ENCODE measurements at regions not wholly inside any gene's neighbourhood (a gene's known extent, or its start where the extent isn't known, plus 50 kb on each side); places are given as distances from the start of the nearest gene placed in this dataset.

DNA sequence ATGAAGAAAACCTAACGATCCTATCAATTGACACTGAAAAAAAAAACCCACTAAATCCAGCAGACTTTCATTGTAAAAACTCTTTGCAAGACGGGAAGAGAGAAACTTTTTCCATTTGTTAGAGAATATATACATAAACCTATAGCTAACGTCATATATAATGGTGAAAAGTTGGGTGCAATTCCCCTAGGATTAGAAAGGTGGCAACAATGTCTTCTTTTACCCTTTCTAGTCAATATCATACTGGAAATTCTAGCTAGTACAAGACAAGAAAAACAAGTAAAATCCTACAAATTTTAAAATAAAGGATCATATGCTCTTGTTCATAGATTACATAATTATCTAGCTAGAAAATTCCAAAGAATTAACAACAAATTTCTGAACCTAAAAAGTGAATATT, 1596.5 kb upstream of the LRRTM1 start:
- no peak for ATAC-seq
- no peaks in the 10 kb centered on the region for H3K27me3 ChIP-seq (ENCODE audit: control insufficient read depth, insufficient read depth)
- intact Hi-C loops (cut with DNase I), result no loop called here
- no peaks in the 10 kb centered on the region for H3K9me3 ChIP-seq (ENCODE audit: control insufficient read depth, low read length)
- DNase-seq, result no peak
- H3K4me3 ChIP-seq (ENCODE audit: low read length), result no peak overlapping the region
- H3K27ac ChIP-seq (ENCODE audit: low read length), result no peak overlapping the region
- no peaks in the 10 kb centered on the region for H3K4me1 ChIP-seq (ENCODE audit: control insufficient read depth, insufficient read depth, low read length)
- 72% methylated on average over 3 of the region's 3 CpGs for WGBS

DNA sequence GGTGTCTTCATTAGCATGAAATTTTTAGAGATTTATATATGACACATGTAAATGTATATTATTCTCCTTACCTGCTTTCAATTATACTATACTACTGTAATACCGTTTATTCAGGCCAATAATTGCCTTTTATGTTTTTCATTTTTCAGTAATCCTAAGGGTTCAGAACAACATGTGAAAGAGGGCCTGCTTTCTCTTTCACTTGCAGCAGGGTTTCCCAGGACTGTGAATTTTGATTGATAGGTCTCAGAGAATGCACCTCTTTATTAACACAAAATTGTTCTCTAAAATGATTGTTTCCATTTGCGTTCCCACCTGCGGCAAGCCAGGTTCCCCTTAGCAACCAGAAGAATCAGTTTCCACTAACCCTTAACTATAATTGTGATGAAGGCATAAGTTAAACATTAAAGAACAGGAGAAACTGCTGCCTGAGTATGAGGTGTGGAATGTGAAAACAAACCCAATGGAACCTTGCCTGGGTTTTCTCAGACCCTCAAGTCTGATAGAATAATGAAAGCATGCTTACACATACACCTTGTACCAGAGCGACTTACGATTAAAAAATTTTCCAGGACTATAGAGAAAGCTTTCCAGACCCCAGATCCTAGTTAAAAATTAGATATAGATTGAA, 1591.2 kb upstream of the LRRTM1 start:
- ATAC-seq (no peak), DNase-seq (no peak)
- Histone ChIP-seq H3K4me1 (ENCODE audit: control insufficient read depth, insufficient read depth, low read length) (no peaks in the 10 kb centered on the region), H3K27me3 (ENCODE audit: control insufficient read depth, insufficient read depth) (no peaks in the 10 kb centered on the region), H3K27ac (ENCODE audit: low read length) (no peak overlapping the region), H3K9me3 (ENCODE audit: control insufficient read depth, low read length) (no peaks in the 10 kb centered on the region), H3K4me3 (ENCODE audit: low read length) (no peak overlapping the region)
- WGBS, result 91% methylated on average over 5 of the region's 5 CpGs
- intact Hi-C loops (cut with DNase I), result no loop called here

DNA sequence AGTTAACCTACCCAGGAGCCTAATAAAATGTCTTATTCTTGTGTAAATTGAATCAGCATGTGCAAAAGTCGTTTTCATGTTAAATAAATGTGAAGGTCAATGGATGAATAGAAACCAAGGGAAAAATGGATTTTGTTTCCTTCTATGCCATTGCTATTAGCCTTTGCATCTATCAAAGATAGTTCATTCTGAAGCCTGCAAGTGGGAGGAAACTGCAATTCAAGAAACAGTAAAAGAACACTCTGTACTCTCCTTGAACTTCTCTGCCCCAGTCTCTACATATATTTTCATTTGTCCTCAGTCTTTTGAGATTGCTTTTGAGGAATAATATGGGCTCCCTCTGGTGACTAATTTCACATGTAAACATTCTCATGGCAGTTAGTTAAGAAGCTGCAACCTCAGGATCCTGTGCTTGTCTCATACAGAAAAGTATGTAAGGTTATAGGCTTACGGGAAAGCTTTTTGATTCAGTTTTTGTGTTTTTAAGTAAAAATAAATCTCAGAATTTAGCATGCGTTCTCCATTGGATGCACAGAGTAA, 1590.0 kb upstream of the LRRTM1 start:
- ATAC-seq (no peak), DNase-seq (no peak)
- Histone ChIP-seq H3K4me3 (ENCODE audit: low read length) (no peak overlapping the region), H3K27ac (ENCODE audit: low read length) (no peak overlapping the region), H3K4me1 (ENCODE audit: control insufficient read depth, insufficient read depth, low read length) (no peaks in the 10 kb centered on the region), H3K9me3 (ENCODE audit: control insufficient read depth, low read length) (no peaks in the 10 kb centered on the region), H3K27me3 (ENCODE audit: control insufficient read depth, insufficient read depth) (no peaks in the 10 kb centered on the region)
- intact Hi-C loops (cut with DNase I), result no loop called here
- whole genome bisulfite sequencing, result 66% methylated on average over 3 of the region's 3 CpGs

DNA sequence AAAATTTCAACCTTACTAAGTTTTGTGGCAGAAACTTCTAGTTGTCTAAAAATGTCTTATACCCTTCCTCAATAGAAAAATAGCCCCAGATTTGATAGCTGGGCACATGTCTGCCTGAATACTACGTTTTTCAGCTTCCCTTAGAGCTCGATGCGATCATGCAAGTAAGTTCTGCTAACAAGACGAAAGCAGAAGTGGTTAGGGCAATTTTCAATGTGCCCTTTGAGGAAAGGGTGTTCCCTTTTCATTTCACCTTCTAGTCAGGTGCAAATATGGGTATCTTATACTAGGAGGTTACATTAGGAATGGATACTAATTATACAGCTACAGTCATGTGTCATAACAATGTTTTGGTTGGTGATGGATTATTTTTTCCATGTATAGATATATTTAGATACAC, 1572.1 kb upstream of the LRRTM1 start:
- H3K27me3 ChIP-seq (ENCODE audit: control insufficient read depth, insufficient read depth), result no peaks in the 10 kb centered on the region

DNA sequence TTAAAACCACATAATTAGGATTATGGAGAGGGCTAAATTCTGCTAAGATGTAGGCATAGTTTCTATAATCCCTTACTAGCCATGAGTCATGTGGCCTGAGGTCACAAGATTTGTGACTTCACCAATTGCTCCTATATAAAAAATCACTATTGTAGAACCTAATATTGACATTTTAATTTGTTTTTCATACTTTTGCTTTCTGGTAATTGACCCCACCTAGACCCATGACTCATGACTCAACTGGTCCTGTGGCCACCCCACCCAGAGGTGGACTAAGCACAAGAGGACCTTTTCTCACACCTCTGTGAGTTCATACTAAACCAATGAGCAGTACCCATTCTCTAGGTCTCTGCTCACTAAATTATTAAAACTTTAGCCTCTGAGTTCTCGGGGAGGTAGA, 1567.5 kb upstream of the LRRTM1 start:
- Histone ChIP-seq H3K9me3 (ENCODE audit: control insufficient read depth, low read length) (no peaks in the 10 kb centered on the region), H3K27ac (ENCODE audit: low read length) (no peak overlapping the region), H3K4me3 (ENCODE audit: low read length) (no peak overlapping the region), H3K27me3 (ENCODE audit: control insufficient read depth, insufficient read depth) (no peaks in the 10 kb centered on the region), H3K4me1 (ENCODE audit: control insufficient read depth, insufficient read depth, low read length) (no peaks in the 10 kb centered on the region)
- ATAC-seq (no peak), DNase-seq (no peak)
- intact Hi-C loops (cut with DNase I), result no loop called here
- 97% methylated on average over 1 of the region's 1 CpG for WGBS

More for the DNA sequence above, 1572.1 kb upstream of the LRRTM1 start:
- no peak overlapping the region for H3K27ac ChIP-seq (ENCODE audit: low read length)
- no peak overlapping the region for H3K4me3 ChIP-seq (ENCODE audit: low read length)
- no peaks in the 10 kb centered on the region for H3K9me3 ChIP-seq (ENCODE audit: control insufficient read depth, low read length)
- ATAC-seq, result no peak
- intact Hi-C loops (cut with DNase I), result no loop called here
- no peak for DNase-seq
- H3K4me1 ChIP-seq (ENCODE audit: control insufficient read depth, insufficient read depth, low read length), result no peaks in the 10 kb centered on the region
- WGBS, result 70% methylated on average over 4 of the region's 4 CpGs

DNA sequence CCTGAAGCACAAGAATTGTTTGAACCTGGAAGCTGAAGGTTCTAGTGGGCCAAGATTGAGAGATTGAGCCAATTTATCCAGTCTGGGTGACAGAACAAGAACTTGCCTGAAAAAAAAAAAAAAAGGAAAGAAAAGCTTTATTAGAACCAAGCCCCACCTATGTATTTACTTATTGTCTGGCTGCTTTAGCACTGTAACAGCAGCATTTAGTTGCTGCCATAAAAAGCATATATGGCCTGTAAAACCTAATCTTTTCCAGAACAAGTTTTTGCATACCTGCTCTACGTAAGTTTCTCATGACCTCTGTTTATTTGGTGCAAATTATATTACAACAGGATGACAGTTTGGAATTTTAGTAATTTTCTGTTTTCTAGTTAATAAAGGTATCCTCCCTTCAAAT, 1565.6 kb upstream of the LRRTM1 start:
- no peaks in the 10 kb centered on the region for H3K9me3 ChIP-seq (ENCODE audit: control insufficient read depth, low read length)
- DNase-seq (no peak), ATAC-seq (no peak)
- intact Hi-C loops (cut with DNase I), result no loop called here
- H3K4me3 ChIP-seq (ENCODE audit: low read length), result no peak overlapping the region
- 96% methylated on average over 1 of the region's 1 CpG for WGBS
- H3K27ac ChIP-seq (ENCODE audit: low read length), result no peak overlapping the region
- H3K27me3 ChIP-seq (ENCODE audit: control insufficient read depth, insufficient read depth), result no peaks in the 10 kb centered on the region
- H3K4me1 ChIP-seq (ENCODE audit: control insufficient read depth, insufficient read depth, low read length), result no peaks in the 10 kb centered on the region

DNA sequence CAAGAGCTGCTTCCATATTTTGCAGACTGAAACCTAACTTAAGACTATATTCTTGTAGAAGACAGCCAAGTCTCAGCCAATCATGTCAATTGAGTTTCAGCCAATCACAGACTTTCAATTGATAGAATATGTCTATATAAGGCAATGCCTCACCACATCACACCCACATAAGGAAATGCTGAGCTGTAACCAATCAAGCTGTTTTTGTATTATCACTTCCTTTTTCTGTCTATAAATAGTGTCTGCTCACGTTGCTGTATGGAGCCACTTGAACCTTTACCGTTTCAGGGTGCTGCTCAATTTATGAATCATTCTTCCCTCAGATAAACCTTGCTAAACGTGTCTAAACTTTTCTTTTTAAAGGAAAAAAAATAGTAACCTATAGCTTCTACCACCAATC, 1554.4 kb upstream of the LRRTM1 start:
- Histone ChIP-seq H3K27ac (ENCODE audit: low read length) (no peak overlapping the region), H3K4me3 (ENCODE audit: low read length) (no peak overlapping the region), H3K9me3 (ENCODE audit: control insufficient read depth, low read length) (no peaks in the 10 kb centered on the region), H3K27me3 (ENCODE audit: control insufficient read depth, insufficient read depth) (no peaks in the 10 kb centered on the region), H3K4me1 (ENCODE audit: control insufficient read depth, insufficient read depth, low read length) (no peaks in the 10 kb centered on the region)
- intact Hi-C loops (cut with DNase I), result no loop called here
- ATAC-seq, result no peak
- 38% methylated on average over 3 of the region's 3 CpGs for WGBS
- DNase-seq, result no peak

DNA sequence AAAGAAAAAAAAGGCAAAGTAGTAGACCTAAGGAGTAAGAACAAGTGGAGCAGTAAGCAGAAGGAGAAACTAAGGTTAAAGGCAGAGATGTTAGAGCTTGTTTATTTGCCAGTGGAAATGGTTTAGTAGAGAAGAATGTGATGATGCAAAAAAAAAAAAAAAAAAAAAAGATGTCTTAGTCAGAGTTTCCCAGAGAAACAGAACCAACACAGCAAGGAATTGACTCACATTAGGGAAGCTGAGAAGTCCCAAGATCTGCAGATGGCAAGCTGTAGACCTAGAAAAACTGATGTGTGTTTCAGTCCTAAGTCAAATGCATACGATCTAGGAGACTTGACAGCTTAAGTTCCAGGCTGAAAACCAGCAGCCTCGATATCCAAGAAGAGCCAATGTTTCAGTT, 1548.8 kb upstream of the LRRTM1 start:
- WGBS, result 85% methylated on average over 2 of the region's 2 CpGs
- H3K27me3 ChIP-seq (ENCODE audit: control insufficient read depth, insufficient read depth), result no peaks in the 10 kb centered on the region
- ATAC-seq, result no peak
- no peak overlapping the region for H3K27ac ChIP-seq (ENCODE audit: low read length)
- H3K9me3 ChIP-seq (ENCODE audit: control insufficient read depth, low read length), result no peaks in the 10 kb centered on the region
- no peak overlapping the region for H3K4me3 ChIP-seq (ENCODE audit: low read length)
- intact Hi-C loops (cut with DNase I), result no loop called here
- no peak for DNase-seq
- no peaks in the 10 kb centered on the region for H3K4me1 ChIP-seq (ENCODE audit: control insufficient read depth, insufficient read depth, low read length)

DNA sequence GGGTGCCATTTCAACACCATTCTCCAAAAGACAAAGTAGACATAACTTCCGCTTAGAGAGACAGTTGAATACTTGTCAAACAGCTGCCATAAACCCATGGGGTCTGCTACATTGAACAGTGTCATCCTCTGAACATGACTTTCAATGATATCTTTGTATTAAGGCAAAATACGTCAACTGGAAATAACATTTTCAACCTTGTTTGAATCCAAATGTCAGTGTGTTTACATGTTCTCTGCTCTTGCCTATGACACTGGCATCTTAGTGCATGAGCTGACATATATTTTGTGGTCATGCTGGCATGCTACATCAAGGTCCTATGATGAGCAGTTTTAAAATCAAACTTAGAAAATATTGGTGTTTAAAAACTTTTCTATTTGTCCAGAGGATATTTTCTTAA, 1548.1 kb upstream of the LRRTM1 start:
- H3K4me1 ChIP-seq (ENCODE audit: control insufficient read depth, insufficient read depth, low read length), result no peaks in the 10 kb centered on the region
- DNase-seq (no peak), ATAC-seq (no peak)
- H3K4me3 ChIP-seq (ENCODE audit: low read length), result no peak overlapping the region
- no peaks in the 10 kb centered on the region for H3K9me3 ChIP-seq (ENCODE audit: control insufficient read depth, low read length)
- no peak overlapping the region for H3K27ac ChIP-seq (ENCODE audit: low read length)
- intact Hi-C loops (cut with DNase I), result no loop called here
- no peaks in the 10 kb centered on the region for H3K27me3 ChIP-seq (ENCODE audit: control insufficient read depth, insufficient read depth)
- WGBS, result 90% methylated on average over 2 of the region's 2 CpGs

DNA sequence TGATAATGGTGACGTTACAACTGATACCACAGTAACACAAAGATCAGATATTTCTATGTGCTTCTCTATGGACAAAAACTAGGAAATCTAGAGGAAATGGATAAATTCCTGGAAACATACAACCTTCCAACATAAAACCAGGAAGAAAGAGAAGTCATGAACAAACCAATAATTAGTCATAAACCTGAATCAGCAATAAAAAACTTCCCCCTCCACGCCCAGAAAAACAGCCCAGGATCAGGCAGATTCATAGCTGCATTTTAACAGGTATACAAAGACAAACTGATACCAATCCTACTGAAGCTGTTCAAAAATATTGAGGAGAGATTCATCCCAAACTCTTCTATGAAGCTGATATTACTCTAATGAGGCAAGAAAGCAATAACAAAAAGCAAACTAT, 1535.2 kb upstream of the LRRTM1 start:
- H3K9me3 ChIP-seq (ENCODE audit: control insufficient read depth, low read length), result no peaks in the 10 kb centered on the region
- intact Hi-C loops (cut with DNase I), result no loop called here
- ATAC-seq, result no peak
- DNase-seq, result no peak
- H3K4me3 ChIP-seq (ENCODE audit: low read length), result no peak overlapping the region
- WGBS, result 39% methylated on average over 2 of the region's 2 CpGs
- no peaks in the 10 kb centered on the region for H3K4me1 ChIP-seq (ENCODE audit: control insufficient read depth, insufficient read depth, low read length)
- H3K27me3 ChIP-seq (ENCODE audit: control insufficient read depth, insufficient read depth), result no peaks in the 10 kb centered on the region
- H3K27ac ChIP-seq (ENCODE audit: low read length), result no peak overlapping the region

DNA sequence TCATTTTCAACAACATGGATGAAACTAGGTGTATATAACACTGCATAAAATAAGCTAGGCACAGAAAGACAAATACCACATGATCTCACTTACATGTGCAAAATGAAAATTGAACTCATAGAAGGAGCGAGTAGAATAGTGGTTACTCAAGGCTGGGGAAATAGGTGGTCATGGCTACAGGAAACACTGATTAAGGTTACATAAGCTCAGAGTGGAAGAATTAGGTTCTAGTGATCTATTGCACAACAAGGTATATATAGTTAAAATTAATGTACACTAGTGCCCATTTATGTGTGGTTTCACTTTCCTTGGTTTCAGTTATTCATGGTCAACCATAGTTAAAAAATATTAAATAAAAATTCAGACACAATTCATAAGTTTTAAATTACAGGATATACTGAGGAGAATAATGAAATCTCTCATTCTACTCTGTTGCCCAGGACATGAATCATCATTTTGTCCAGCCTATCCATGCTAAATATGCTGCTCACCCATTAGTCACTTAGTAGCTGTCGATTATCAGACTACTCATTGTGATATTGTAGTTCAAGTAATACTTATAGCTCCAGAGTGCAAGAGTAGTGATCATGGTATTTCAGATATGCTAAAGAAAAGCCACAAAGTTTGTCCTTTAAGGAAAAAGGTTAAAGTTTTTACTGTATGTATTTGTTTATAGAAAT, 1530.9 kb upstream of the LRRTM1 start:
- H3K4me1 ChIP-seq (ENCODE audit: control insufficient read depth, insufficient read depth, low read length), result no peaks in the 10 kb centered on the region
- intact Hi-C loops (cut with DNase I), result no loop called here
- no peak overlapping the region for H3K4me3 ChIP-seq (ENCODE audit: low read length)
- no peaks in the 10 kb centered on the region for H3K27me3 ChIP-seq (ENCODE audit: control insufficient read depth, insufficient read depth)
- 82% methylated on average over 2 of the region's 2 CpGs for WGBS
- no peaks in the 10 kb centered on the region for H3K9me3 ChIP-seq (ENCODE audit: control insufficient read depth, low read length)
- no peak overlapping the region for H3K27ac ChIP-seq (ENCODE audit: low read length)
- no peak for ATAC-seq
- no peak for DNase-seq
